ENCODE measurements at regions not wholly inside any gene's neighbourhood (a gene's known extent, or its start where the extent isn't known, plus 50 kb on each side); places are given as distances from the start of the nearest gene placed in this dataset.

DNA sequence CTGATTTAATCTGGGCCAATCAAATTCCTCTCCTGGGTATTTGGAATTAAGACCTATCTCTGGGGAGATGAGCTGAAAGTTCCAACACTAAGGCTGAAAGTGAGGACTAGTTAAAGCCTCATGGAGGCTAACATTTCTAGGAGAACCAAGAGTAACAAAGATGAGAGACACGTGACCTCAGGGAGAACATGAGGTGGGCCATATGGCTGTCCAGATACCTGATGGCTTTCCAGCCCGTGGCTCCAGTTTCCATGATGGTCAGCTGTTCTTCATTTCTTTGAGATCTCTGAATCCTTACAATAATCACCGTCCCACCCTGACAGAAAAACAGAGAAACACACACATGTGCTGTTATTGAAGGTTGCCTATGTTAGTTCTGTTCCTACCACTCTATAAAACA, 66.1 kb downstream of the LEPR start:
- DNase-seq: no peak

DNA sequence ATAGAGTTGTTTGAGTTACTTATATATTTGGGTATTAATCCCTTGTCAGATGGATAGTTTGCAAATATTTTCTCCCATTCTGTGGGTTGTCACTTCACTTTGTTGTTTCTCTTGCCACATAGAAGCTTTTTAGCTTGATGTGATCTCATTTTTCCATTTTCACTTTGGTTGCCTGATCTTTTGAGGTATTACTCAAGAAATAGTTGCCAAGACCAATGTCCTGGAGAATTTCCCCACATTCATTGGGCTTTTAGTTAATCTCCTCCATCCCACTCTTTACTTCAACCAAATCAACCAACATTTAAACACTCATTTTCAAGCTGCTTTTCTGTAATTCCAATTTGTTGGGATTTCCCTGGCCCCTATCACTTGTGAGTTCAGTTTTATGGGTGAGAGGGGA, 69.0 kb downstream of the LEPR start:
- DNase-seq: no peak

GRCh38 chr1:65490231-65491009, 70.0 kb downstream of the LEPR start:
- DNase-seq: no peak

- no peak for DNase-seq
These were observed 71.0 kb downstream of the LEPR start for GRCh38 chr1:65491472-65491871.

- DNase-seq: no peak
These were observed 73.3 kb downstream of the LEPR start for GRCh38 chr1:65493802-65494201.

DNA sequence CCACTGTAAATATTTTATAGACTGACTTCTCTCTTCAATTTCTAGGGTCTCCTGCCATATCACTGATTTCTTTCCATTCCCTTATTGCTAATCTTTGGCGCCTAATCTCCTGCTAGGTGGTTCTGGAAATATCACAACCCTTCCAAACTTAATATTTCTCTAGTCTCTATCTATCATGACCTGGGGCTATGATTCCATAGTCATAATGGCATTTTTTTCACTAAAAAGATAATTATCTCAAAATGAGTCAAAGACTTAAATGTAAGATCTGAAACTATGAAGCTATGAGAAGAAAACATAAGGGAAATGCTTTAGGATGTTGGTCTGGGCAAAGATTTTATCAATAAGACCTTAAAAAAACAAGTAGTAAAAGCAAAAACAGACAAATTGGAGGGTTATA, 74.2 kb downstream of the LEPR start:
- DNase-seq: no peak

- DNase-seq: no peak
These were observed 74.7 kb downstream of the LEPR start for GRCh38 chr1:65495137-65495536.

DNA sequence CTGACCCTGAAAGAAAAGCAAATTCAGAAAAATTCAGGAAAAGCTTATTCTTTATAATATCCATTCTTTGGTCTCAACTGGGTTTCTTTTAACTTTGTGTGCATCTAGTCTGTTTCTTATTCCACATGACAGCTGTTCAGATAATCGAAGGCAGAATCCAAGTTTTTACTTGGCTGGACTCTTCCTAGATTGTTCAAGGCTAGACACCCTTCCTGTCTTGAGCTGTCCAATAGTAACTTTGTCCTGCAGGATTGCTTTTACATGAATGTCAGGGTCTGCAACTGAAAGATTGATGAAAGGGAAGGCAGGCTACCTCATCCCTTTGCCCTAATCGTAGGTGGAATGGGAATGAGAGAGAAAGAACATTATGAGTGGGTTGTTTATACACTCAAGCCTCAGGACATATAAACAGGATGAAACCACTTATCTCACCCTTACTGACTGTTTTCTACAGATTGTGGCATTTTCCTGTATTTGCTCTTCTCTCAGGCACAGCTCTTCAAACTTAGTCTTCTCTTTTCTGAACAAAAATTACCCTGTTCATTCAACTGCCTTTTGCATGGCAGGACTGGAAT, 76.9 kb downstream of the LEPR start:
- DNase-seq: no peak

DNA sequence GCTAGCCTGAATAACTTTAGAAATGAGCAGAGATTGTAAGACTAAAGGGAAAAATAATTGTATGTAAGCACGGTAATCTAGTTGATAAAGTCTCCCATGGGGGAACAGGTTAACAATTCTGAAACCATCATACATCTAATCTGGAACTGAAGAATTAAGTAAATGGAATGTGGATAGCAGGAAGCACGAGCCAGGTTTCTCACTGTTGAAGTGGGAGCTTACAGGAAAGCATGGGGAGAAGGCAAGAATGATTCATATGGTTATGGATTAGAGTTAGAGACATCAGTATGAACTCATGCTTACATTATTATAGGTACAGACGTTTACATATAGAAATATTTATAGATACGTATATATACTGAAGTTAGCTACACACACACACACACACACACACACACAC, 83.0 kb downstream of the LEPR start:
- DNase-seq: no peak

DNA sequence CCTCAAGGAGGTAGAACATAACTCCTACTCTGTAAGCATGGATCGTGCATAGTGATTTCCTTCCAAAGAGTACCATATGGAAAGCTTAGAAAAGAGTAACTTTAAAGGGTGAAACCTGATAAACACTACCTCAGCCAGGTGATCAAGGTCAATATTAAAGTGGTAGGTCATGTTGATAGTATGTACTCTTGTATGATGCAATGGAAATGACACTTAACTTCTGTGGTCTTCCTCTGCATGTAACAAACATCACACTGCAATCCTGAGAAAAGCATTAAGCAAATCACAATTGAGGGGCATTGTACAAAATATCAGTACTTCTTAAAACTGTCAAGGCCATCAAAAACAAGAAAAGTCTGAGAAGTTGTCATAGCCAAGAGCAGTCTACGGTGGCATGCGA, 83.8 kb downstream of the LEPR start:
- DNase-seq: no peak

DNA sequence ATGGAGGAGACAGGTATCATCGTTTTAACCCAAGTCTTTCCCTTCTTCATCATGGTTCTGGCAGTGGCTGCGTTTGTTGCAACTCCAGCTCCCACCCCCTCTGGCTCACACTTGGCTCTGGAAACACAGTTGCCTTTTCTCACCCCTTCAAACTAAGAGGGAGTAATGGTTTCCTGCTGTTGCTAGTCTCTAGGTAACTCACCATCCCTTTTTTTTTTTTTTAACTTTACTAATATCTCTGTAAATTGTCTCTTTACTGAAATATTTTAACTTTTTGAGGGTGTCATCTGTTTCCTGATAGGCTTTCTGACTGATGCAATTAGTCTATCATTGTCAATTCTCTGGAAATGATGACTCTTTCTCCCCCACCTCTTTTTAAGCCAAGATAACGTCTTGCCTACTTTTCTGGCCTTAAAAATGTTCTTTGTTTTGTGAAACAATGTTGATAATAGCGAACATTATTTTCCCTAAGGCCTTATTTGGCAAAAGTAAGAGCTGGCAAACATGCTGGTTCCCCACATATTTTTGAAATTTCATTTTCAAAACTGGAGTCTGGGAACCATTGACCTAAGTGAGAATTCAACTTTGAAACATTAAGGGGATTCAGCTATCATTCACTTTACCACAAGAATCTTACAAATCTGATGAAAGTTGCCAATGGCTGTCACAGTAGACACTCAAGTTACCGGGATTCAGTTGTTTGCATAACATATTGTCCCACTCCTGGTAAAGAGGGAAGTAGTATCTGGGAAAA, 85.3 kb downstream of the LEPR start:
- DNase-seq: no peak

GRCh38 chr1:65508051-65508450, 87.6 kb downstream of the LEPR start:
- DNase-seq: no peak

GRCh38 chr1:65509912-65510680, 89.6 kb downstream of the LEPR start:
- DNase-seq: no peak

GRCh38 chr1:65510961-65511360, 90.5 kb downstream of the LEPR start:
- no peak for DNase-seq

- no peak for DNase-seq
These were observed 91.9 kb downstream of the LEPR start for GRCh38 chr1:65512383-65512782.

DNA sequence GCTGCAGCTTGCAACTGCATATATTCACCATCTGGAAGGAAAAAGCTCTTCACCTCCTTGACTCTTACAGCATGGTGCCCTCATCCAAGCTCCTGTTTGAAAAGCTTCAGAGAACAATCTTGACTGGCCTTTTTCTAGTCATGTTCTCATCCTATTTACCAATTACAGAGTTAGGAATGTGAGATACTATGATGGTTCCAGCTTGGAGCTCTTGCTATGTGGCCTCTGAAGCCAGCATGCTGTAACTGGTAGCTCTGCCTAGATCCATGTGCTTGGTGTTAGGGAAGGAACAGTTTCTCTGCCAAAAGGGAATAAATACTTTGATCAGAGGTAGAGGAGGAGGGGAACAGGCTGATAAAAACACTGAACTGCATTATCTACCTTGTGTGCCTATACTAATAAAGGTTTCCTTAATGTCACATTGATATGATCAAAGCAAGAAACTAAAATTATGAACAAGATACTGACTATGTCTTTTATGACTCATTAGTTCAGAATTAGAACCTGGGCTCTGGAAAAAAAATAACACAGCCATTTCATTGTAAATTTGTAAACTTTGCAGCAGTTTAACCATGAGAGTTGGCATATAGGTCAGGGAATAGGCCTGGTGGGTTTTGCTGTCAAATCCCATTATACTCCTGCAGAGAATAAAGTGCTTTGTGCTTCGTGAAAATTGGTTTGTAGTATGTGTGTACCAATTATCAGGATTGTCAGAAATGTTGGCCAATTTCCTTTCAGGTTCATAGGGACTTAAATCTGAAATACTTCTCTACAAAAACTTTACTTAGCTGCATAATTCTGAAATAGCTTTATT, 92.7 kb downstream of the LEPR start:
- DNase-seq: no peak

DNA sequence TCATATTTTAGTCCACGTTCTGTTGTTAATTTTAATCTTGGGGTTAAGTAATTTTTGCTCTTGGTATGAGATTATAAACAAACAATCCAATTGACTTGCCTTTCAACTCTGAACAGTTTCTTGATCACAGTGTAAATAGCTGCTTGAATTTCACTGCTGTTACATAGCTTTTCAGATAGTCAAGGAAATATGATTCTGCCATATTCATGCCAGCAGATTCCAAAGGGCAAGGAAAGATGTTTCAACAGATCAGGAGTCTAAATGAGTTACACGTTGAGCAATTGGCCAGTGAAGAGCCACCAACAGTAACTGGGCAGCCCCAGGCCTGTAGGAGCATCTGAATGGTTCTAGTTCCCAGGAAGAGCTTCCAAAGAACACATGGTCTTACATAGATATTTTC, 93.6 kb downstream of the LEPR start:
- no peak for DNase-seq

GRCh38 chr1:65524931-65525265, 104.4 kb downstream of the LEPR start:
- DNase-seq: no peak

- no peak for DNase-seq
These were observed 105.0 kb downstream of the LEPR start for GRCh38 chr1:65525266-65526048.

- no peak for DNase-seq
These were observed 105.6 kb downstream of the LEPR start for GRCh38 chr1:65526049-65526556.

GRCh38 chr1:65527190-65527589, 106.7 kb downstream of the LEPR start:
- DNase-seq: no peak

Data from activated effector memory CD4-positive, alpha-beta T cell treated with Interleukin-2 at 50 U/mL for 16 hours (primary cell).